ENCODE measurements at regions not wholly inside any gene's neighbourhood (a gene's known extent, or its start where the extent isn't known, plus 50 kb on each side); places are given as distances from the start of the nearest gene placed in this dataset.

- TF ChIP-seq, protein P1, sequence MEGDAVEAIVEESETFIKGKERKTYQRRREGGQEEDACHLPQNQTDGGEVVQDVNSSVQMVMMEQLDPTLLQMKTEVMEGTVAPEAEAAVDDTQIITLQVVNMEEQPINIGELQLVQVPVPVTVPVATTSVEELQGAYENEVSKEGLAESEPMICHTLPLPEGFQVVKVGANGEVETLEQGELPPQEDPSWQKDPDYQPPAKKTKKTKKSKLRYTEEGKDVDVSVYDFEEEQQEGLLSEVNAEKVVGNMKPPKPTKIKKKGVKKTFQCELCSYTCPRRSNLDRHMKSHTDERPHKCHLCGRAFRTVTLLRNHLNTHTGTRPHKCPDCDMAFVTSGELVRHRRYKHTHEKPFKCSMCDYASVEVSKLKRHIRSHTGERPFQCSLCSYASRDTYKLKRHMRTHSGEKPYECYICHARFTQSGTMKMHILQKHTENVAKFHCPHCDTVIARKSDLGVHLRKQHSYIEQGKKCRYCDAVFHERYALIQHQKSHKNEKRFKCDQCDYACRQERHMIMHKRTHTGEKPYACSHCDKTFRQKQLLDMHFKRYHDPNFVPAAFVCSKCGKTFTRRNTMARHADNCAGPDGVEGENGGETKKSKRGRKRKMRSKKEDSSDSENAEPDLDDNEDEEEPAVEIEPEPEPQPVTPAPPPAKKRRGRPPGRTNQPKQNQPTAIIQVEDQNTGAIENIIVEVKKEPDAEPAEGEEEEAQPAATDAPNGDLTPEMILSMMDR (IDR thresholded peaks at IDR 0.05; ENCODE audit: low read depth, low read length, poor library complexity, severe bottlenecking), result no peak
- no peak for TF ChIP-seq EZH2phosphoT487 (IDR thresholded peaks at IDR 0.05; ENCODE audit: borderline replicate concordance, low read length)
Measured at GRCh38 chr12:86838711-86839110, 582.5 kb upstream of the MGAT4C start.

Measured in DOHH2 (cell line).